ENCODE measurements at regions not wholly inside any gene's neighbourhood (a gene's known extent, or its start where the extent isn't known, plus 50 kb on each side); places are given as distances from the start of the nearest gene placed in this dataset.

GRCh38 chr7:53446170-53446569 is 410.7 kb downstream of the POM121L12 start:
- no peak for TF ChIP-seq SUZ12 (IDR thresholded peaks at IDR 0.05; ENCODE audit: extremely low read depth, insufficient read depth, insufficient read length)
- TF ChIP-seq YY1 (IDR thresholded peaks at IDR 0.05; ENCODE audit: insufficient read depth, insufficient read length): no peak
- TF ChIP-seq ZNF274 (IDR thresholded peaks at IDR 0.05; ENCODE audit: low read depth, low read length): no peak
